WTC11 (cell line): ENCODE measurements at regions not wholly inside any gene's neighbourhood (a gene's known extent, or its start where the extent isn't known, plus 50 kb on each side); places are given as distances from the start of the nearest gene placed in this dataset.

Experiments
- CBFB ChIP-seq: sonication (generic); formaldehyde crosslinking; IDR thresholded peaks from 2 replicates; pipeline ENCODE4 v1.8.1; 2022; ENCODE audit warnings: mild to moderate bottlenecking, low read depth, missing genetic modification reagents
- CTCF ChIP-seq: fragments of 200-600 bp; IDR thresholded peaks from 2 replicates; pipeline ENCODE4 v1.8.0; 2022; ENCODE audit warnings: antibody characterized with exemption
- ESRRA ChIP-seq: sonication (generic); formaldehyde crosslinking; IDR thresholded peaks from 2 replicates; pipeline ENCODE4 v1.8.1; 2022; ENCODE audit warnings: mild to moderate bottlenecking, missing genetic modification reagents, borderline replicate concordance
- ETV6 ChIP-seq: sonication (generic); formaldehyde crosslinking; IDR thresholded peaks from 2 replicates; pipeline ENCODE4 v1.8.1; 2022; ENCODE audit warnings: mild to moderate bottlenecking, missing genetic modification reagents
- MAX ChIP-seq: sonication (generic); formaldehyde crosslinking; IDR thresholded peaks from 2 replicates; pipeline ENCODE4 v1.8.0; 2022; ENCODE audit warnings: mild to moderate bottlenecking, missing genetic modification reagents
- ZNF219 ChIP-seq: sonication (generic); formaldehyde crosslinking; IDR thresholded peaks from 2 replicates; pipeline ENCODE4 v1.8.0; 2023; ENCODE audit warnings: missing genetic modification reagents, mild to moderate bottlenecking, borderline replicate concordance
- TF ChIP-seq, protein P1 (sequence below): sonication (generic); formaldehyde crosslinking; conservative IDR thresholded peaks from 2 replicates; pipeline ENCODE4 v1.8.1; 2022; ENCODE audit warnings: mild to moderate bottlenecking, missing genetic modification reagents

DNA sequence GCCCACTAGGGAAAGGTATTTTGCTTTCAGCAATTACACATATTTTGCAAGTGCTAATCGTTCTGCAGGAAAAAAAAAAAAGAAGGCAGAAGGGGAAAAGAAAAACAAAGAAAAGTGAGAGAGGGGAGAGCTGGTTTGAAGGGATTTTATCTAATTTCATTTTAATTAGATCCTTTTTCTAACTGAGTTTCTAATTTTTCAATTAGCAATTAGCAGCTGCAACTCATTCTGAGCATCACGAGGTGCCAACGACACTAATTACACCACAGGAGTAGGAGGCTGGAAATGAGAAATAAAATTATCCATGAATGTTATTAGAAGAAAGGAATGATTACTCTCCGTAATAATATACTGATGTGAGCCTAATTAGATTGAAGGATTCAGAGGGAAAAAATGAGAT is 481.0 kb upstream of the CAMK1G start:
- TF ChIP-seq ETV6 (CRISPR knock-in tag), result no peak
- no peak for TF ChIP-seq CTCF
- TF ChIP-seq, protein P1, sequence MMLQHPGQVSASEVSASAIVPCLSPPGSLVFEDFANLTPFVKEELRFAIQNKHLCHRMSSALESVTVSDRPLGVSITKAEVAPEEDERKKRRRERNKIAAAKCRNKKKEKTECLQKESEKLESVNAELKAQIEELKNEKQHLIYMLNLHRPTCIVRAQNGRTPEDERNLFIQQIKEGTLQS (CRISPR knock-in tag), result no peak
- no peak for TF ChIP-seq ZNF219 (CRISPR knock-in tag)
- TF ChIP-seq MAX (CRISPR knock-in tag), result no peak
- TF ChIP-seq ESRRA, result no peak
- no peak for TF ChIP-seq CBFB (CRISPR knock-in tag)
